ENCODE measurements at regions not wholly inside any gene's neighbourhood (a gene's known extent, or its start where the extent isn't known, plus 50 kb on each side); places are given as distances from the start of the nearest gene placed in this dataset.

DNA sequence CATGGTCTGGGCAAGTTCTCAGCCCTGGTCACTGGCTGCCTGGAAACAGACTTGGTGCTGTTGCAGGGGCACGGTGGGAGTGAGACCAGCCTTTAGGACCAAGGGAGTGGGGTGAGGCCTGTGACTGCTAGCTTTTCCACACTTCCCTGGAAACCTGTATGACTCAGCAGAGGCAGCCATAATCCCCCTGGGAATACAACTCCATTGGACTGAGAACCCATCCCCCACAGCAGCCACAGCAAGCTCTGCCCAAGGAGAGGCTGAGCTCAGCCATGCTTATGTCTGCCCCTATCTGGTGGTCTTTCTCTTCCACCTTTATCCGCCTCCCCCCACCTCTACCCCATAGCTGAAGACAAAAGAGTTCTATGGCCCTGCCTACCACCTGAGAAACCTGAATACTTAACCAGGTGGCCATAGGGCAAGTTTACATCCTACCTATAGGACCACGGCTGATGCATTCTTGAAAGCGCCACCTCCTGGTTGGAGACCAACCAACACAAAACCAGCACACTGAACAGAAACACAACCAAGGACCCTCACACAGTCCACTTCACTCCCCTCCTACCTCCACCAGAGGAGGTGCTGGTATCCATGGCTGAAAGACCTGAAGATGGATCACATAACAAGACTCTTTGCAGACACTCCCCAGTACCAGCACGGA, 816.2 kb upstream of the SOX9 start:
- TF ChIP-seq, protein P1, sequence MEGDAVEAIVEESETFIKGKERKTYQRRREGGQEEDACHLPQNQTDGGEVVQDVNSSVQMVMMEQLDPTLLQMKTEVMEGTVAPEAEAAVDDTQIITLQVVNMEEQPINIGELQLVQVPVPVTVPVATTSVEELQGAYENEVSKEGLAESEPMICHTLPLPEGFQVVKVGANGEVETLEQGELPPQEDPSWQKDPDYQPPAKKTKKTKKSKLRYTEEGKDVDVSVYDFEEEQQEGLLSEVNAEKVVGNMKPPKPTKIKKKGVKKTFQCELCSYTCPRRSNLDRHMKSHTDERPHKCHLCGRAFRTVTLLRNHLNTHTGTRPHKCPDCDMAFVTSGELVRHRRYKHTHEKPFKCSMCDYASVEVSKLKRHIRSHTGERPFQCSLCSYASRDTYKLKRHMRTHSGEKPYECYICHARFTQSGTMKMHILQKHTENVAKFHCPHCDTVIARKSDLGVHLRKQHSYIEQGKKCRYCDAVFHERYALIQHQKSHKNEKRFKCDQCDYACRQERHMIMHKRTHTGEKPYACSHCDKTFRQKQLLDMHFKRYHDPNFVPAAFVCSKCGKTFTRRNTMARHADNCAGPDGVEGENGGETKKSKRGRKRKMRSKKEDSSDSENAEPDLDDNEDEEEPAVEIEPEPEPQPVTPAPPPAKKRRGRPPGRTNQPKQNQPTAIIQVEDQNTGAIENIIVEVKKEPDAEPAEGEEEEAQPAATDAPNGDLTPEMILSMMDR (IDR thresholded peaks at IDR 0.05), result no peak
- no peak for TF ChIP-seq POLR2A (IDR thresholded peaks at IDR 0.05)
